MCF 10A (cell line): ENCODE measurements at regions not wholly inside any gene's neighbourhood (a gene's known extent, or its start where the extent isn't known, plus 50 kb on each side); places are given as distances from the start of the nearest gene placed in this dataset.

Source experiments
- BruUV-seq: library from RNA; stranded (reverse); fragments of 400-500 nt; replicated peaks from 2 replicates; lab custom pipeline; 2021; lab: Mats Ljungman, UMichigan
- CTCF ChIA-PET: fragments of 300-600 bp; sonication (Branson Sonifier 250); formaldehyde crosslinking; extraction: SDS; loops from one replicate; lab custom pipeline; 2021; ENCODE audit warnings: antibody characterized with exemption, inconsistent platforms; lab: Yijun Ruan, JAX
- POLR2A ChIA-PET: fragments of 300-600, 350-650 bp; sonication (Branson Sonifier 250); formaldehyde crosslinking; extraction: SDS; loops from one replicate; lab custom pipeline; 2020; ENCODE audit warnings: antibody characterized with exemption, inconsistent platforms; lab: Yijun Ruan, JAX
- DNase-seq: peaks from one replicate; pipeline ENCODE4 v3.0.0-alpha.2; 2018; ENCODE audit not compliant: unreplicated experiment
- H3K27ac Mint-ChIP-seq: one replicate; pipeline ENCODE4 v1.8.0; 2022; ENCODE audit warnings: mild to moderate bottlenecking, low read depth, mixed read lengths; ENCODE audit not compliant: unreplicated experiment
- H3K27me3 Mint-ChIP-seq: one replicate; pipeline ENCODE4 v1.8.0; 2022; ENCODE audit warnings: mixed read lengths; ENCODE audit not compliant: insufficient read depth, unreplicated experiment
- H3K36me3 Mint-ChIP-seq: one replicate; pipeline ENCODE4 v1.8.0; 2022; ENCODE audit warnings: mild to moderate bottlenecking, moderate library complexity, mixed read lengths; ENCODE audit not compliant: insufficient read depth, unreplicated experiment
- H3K4me1 Mint-ChIP-seq: one replicate; pipeline ENCODE4 v1.8.0; 2022; ENCODE audit warnings: mixed read lengths; ENCODE audit not compliant: insufficient read depth, unreplicated experiment
- H3K4me3 Mint-ChIP-seq: one replicate; pipeline ENCODE4 v1.8.0; 2022; ENCODE audit warnings: mild to moderate bottlenecking, moderate library complexity, mixed read lengths; ENCODE audit not compliant: unreplicated experiment
- H3K9me3 Mint-ChIP-seq: one replicate; pipeline ENCODE4 v1.8.0; 2022; ENCODE audit warnings: mixed read lengths; ENCODE audit not compliant: unreplicated experiment
- intact Hi-C: fragments of 100-400 bp; cut with micrococcal nuclease; formaldehyde crosslinking; loops from 2 replicates; pipeline ENCODE4 v1.14.1; 2022
- TF ChIP-seq, protein P1 (sequence below): fragments of 200-600 bp; IDR thresholded peaks from one replicate; pipeline ENCODE4 v1.8.0; 2022; ENCODE audit warnings: antibody characterized with exemption, mild to moderate bottlenecking; ENCODE audit not compliant: unreplicated experiment

DNA sequence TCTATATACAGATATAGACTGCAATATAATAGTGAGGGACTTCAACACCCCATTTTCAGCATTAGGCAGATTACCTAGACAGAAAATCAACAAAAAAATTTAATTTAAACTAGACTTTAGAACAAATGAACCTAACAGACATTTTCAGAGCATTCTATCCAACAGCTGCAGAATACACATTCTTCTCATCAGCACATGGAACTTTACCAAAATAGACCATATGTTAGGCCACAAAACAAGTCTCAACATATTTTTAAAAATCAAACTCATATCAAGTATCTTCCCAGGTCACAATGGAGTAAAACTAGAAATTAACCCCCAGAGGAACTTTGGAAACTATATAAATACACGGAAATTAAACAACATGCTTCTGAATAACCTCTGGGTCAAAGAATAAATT is 169.6 kb downstream of the MTERF1 start:
- Mint-ChIP-seq H3K9me3 (peaks cover 8% of the 10 kb centered on the region), H3K36me3 (no peaks in the 10 kb centered on the region), H3K4me1 (peaks cover 10% of the 10 kb centered on the region), H3K4me3 (no peak overlapping the region), H3K27me3 (no peaks in the 10 kb centered on the region), H3K27ac (no peak overlapping the region)
- TF ChIP-seq, protein P1, sequence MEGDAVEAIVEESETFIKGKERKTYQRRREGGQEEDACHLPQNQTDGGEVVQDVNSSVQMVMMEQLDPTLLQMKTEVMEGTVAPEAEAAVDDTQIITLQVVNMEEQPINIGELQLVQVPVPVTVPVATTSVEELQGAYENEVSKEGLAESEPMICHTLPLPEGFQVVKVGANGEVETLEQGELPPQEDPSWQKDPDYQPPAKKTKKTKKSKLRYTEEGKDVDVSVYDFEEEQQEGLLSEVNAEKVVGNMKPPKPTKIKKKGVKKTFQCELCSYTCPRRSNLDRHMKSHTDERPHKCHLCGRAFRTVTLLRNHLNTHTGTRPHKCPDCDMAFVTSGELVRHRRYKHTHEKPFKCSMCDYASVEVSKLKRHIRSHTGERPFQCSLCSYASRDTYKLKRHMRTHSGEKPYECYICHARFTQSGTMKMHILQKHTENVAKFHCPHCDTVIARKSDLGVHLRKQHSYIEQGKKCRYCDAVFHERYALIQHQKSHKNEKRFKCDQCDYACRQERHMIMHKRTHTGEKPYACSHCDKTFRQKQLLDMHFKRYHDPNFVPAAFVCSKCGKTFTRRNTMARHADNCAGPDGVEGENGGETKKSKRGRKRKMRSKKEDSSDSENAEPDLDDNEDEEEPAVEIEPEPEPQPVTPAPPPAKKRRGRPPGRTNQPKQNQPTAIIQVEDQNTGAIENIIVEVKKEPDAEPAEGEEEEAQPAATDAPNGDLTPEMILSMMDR, result no peak
- ChIA-PET CTCF (no interaction called here), POLR2A (no interaction called here)
- intact Hi-C loops, result no loop called here
- BruUV-seq, result no TSS peak
- DNase-seq, result no peak

DNA sequence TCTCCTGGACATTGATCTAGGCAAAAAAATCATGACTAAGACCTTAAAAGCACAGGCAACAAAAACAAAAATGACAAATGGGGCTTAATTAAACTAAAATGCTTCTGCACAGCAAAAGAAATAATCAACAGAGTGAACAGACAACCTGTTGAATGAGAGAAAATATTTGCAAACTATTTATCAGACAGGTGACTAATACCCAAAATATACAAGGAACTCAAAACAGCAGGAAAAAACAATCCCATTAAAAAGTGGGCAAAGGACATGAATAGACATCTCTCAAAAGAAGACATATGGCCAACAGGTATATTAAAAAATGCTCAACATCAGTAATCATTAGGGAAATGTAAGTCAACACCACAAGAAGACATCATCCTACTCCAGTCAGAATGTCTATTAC is 166.8 kb downstream of the MTERF1 start:
- Mint-ChIP-seq H3K27ac (no peak overlapping the region), H3K4me1 (peaks cover 21% of the 10 kb centered on the region), H3K27me3 (no peaks in the 10 kb centered on the region), H3K9me3 (peaks cover 8% of the 10 kb centered on the region), H3K36me3 (no peaks in the 10 kb centered on the region), H3K4me3 (no peak overlapping the region)
- BruUV-seq, result no TSS peak
- intact Hi-C loops, result no loop called here
- ChIA-PET CTCF (no interaction called here), POLR2A (no interaction called here)
- no peak for DNase-seq
- TF ChIP-seq, protein P1, result no peak

DNA sequence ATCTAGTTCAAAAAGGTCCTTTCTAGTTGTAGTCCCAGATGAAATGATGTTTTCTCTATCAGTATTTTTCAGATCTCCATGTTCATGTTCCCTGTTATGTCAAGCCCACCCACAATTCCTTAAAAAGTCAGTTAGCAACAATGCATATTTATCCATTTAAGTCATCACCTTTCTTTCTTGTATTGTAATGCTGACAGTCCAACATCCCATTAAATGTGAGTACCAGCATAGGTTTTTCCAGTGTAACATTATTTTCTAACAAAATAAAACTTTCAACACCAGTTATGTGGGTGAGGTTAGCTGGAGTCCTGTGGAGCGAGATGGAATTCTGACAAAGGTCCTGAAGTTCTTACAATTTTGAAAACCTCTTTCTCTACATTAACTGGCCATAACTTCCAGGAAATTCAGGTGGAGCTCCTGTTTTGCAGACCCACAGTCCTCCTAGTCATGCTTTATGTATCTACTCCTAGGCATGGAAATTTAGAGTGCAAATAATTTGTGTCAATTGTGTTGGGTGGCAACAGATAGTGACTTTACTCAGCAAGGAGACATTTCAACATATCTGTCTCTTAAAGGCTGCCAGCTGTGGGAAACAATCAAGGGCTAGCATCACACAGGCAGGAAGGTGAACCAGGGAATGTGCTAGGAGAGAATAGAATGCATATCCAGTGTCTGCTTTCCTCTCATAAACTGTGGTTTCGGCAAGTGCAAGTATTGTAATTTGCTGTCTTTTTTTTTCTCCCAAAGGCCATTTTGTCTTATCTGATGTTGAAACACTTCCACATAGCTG is 162.6 kb downstream of the MTERF1 start:
- ChIA-PET CTCF (no interaction called here), POLR2A (interaction anchor here (0.7 kb wide), 1 partner anchor 937 kb away, joined by 3 read pairs; no protein-coding TSS in a partner anchor)
- H3K4me1 Mint-ChIP-seq, result peaks cover 23% of the 10 kb centered on the region
- no peak overlapping the region for H3K27ac Mint-ChIP-seq
- H3K4me3 Mint-ChIP-seq, result no peak overlapping the region
- H3K9me3 Mint-ChIP-seq, result no peaks in the 10 kb centered on the region
- peak; percentile 12 for DNase-seq
- no peaks in the 10 kb centered on the region for H3K27me3 Mint-ChIP-seq
- no TSS peak for BruUV-seq
- no peaks in the 10 kb centered on the region for H3K36me3 Mint-ChIP-seq
- intact Hi-C loops, result no loop called here
- TF ChIP-seq, protein P1, result no peak

DNA sequence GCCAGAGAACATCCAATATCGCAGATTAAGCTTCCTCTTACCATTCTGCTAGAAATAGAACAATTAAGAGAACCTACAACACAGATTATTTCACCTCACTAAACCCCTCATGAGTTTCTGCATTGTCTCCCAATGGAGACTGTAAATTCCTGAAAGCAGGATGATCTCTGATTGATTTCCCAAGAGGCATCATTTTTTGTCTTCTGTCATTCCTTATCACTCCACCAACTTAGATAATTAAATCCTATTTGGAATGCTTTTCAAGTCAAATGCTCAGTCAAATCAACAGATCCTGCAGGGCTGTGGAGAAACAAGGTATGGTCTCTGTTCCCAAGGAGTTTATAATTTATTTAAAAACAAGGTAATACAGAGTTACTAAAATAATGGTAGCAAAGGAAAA is 161.5 kb downstream of the MTERF1 start:
- H3K36me3 Mint-ChIP-seq, result no peaks in the 10 kb centered on the region
- ChIA-PET CTCF (no interaction called here), POLR2A (no interaction called here)
- no peaks in the 10 kb centered on the region for H3K27me3 Mint-ChIP-seq
- no peak overlapping the region for H3K4me3 Mint-ChIP-seq
- H3K4me1 Mint-ChIP-seq, result peaks cover 19% of the 10 kb centered on the region
- intact Hi-C loops, result no loop called here
- no peak for DNase-seq
- H3K27ac Mint-ChIP-seq, result no peak overlapping the region
- BruUV-seq, result no TSS peak
- TF ChIP-seq, protein P1, result no peak
- H3K9me3 Mint-ChIP-seq, result no peaks in the 10 kb centered on the region
